Activated T-helper 2 cell treated with anti-CD3 and anti-CD28 coated beads, Interferon-gamma antibody, Interleukin-2, Interleukin-4, amounts not matched to agents 10 μg/mL and 5 μg/mL and 100 μg/mL, durations not matched to agents 14 hours and 24 hours and 36 hours (primary cell): ENCODE measurements at regions not wholly inside any gene's neighbourhood (a gene's known extent, or its start where the extent isn't known, plus 50 kb on each side); places are given as distances from the start of the nearest gene placed in this dataset.

Experiments used
- DNase-seq: peaks from one replicate; pipeline ENCODE4 v3.0.0; 2021; ENCODE audit warnings: low spot score
- H3K27ac Mint-ChIP-seq: one replicate; pipeline ENCODE4 v1.8.0; 2021; ENCODE audit warnings: mixed read lengths
- H3K27me3 Mint-ChIP-seq: one replicate; pipeline ENCODE4 v1.8.0; 2021; ENCODE audit warnings: low read depth, mixed read lengths
- H3K36me3 Mint-ChIP-seq: one replicate; pipeline ENCODE4 v1.8.0; 2021; ENCODE audit warnings: low read depth, mixed read lengths
- H3K4me1 Mint-ChIP-seq: one replicate; pipeline ENCODE4 v1.8.0; 2021; ENCODE audit warnings: low read depth, mixed read lengths
- H3K4me3 Mint-ChIP-seq: one replicate; pipeline ENCODE4 v1.8.0; 2021; ENCODE audit warnings: low read depth, mild to moderate bottlenecking, moderate library complexity, mixed read lengths
- H3K9me3 Mint-ChIP-seq: one replicate; pipeline ENCODE4 v1.8.0; 2021; ENCODE audit warnings: mixed read lengths
- intact Hi-C: fragments of 100-400 bp; cut with micrococcal nuclease; formaldehyde crosslinking; loops from one replicate; pipeline ENCODE4 v1.15.1; 2023

DNA sequence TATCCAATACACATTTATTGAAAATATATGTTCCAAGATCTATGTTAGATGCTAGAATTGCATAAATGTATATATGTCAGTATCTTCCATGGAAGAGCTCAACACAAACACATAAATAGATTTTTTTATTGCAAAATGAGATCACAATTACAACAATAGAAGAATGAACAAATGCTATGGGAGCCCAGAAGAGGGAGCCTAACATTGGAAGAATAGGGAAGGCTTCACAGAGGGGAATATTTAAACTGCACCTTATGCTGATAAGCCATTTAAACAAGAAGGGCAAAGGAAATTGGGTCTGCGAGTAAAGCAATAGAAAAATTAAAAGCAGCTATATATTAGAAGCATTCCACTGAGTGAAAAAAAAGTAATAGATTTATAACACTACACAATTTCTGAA lies 96.1 kb upstream of the LRRC55 start:
- no peak overlapping the region for H3K27ac Mint-ChIP-seq
- intact Hi-C loops, result no loop called here
- no peaks in the 10 kb centered on the region for H3K9me3 Mint-ChIP-seq

DNA sequence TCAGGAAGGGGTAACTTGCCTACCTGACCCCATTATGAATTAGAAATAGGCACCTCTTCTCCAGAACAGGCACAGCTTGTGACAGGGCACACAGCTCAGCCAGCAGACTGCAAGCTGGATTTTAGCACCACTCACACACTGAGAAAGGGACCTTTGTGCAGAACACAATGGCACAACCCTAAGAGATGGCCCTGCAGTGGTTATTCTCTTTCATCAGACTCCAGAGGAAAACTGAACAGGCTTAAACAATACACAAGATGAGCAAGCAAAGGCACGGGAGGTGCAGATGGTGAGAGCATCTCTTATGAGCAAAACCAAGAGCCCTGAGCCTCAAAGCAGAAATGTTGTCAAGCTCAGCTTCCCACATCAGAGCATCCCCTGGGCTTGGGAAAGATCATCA lies 93.8 kb upstream of the LRRC55 start:
- Mint-ChIP-seq H3K9me3 (no peaks in the 10 kb centered on the region), H3K36me3 (no peaks in the 10 kb centered on the region), H3K27me3 (no peaks in the 10 kb centered on the region), H3K4me1 (no peaks in the 10 kb centered on the region), H3K27ac (no peak overlapping the region), H3K4me3 (no peak overlapping the region)
- DNase-seq, result no peak
- intact Hi-C loops, result no loop called here

More for the DNA sequence above, 96.1 kb upstream of the LRRC55 start:
- H3K4me1 Mint-ChIP-seq, result no peaks in the 10 kb centered on the region
- no peak for DNase-seq
- H3K27me3 Mint-ChIP-seq, result no peaks in the 10 kb centered on the region
- no peak overlapping the region for H3K4me3 Mint-ChIP-seq
- no peaks in the 10 kb centered on the region for H3K36me3 Mint-ChIP-seq

DNA sequence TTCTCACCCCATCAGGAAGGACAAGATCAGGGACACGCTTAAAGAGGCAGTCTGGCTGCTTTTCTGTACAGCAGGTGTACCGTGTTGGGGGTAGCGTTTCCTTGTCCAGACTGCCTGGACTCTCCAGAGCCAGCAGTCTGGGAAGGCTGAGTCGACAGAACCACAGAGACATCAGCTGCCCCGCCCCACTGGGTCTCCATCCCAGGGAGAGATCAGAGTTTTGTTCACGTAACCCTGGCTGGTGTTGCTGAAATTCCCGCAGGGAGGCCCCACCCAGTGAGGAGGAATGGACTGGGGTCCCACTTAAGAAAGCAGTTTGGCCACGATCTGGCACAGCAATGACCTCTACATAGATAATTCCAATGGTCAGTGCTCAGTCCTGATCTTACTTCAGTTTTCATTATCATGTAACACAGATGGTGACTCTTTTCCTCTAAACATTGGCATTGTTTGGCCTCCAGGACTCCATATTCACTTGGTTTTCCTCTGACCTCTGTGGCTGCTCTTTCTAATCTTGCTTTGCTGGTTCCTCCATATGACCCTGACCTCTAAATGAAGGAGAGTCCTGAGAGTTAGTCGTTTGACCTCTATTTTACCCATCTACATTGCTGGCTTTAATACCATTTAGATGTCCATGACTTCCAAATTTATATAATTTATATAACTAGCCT lies 89.6 kb upstream of the LRRC55 start:
- H3K4me3 Mint-ChIP-seq, result no peak overlapping the region
- H3K36me3 Mint-ChIP-seq, result no peaks in the 10 kb centered on the region
- H3K27ac Mint-ChIP-seq, result no peak overlapping the region
- intact Hi-C loops, result no loop called here
- no peaks in the 10 kb centered on the region for H3K27me3 Mint-ChIP-seq
- H3K9me3 Mint-ChIP-seq, result no peaks in the 10 kb centered on the region
- DNase-seq, result no peak
- H3K4me1 Mint-ChIP-seq, result no peaks in the 10 kb centered on the region

DNA sequence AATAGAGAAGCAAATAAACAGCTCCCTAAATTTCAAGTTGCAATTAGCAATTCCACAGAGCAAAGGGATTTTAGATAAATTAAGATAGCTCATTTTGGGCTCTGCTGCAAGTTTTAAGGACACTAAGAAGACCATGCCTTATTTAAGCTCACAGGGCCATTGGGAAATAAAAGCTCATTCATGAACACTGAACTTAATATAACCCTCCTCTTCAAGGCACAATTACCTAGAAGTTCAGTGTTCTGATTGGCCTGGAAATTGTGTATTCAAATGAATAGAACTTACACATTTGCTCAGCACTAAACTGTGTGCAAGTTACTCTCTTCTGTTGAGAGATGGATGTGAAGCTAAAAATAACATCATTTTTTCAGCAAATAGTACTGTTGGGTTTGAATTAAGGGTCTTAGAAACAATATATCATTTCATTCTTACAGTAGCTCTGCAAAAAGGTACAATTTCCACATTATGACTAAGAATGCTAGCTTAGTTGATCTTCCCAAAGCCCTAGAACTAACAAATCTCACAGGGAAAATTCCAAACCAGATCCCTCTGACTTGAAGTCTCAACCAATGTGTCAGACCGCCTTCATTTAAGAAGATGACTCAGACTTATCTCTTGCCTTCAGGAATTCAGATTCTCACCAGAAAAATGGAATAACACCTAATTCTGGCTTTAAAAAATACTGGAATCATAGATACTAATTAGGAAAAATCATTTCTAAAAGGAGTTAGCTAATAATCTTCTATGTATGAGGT lies 87.4 kb upstream of the LRRC55 start:
- Mint-ChIP-seq H3K4me1 (no peaks in the 10 kb centered on the region), H3K27me3 (no peaks in the 10 kb centered on the region), H3K4me3 (no peak overlapping the region), H3K36me3 (no peaks in the 10 kb centered on the region), H3K27ac (no peak overlapping the region), H3K9me3 (no peaks in the 10 kb centered on the region)
- intact Hi-C loops, result no loop called here
- DNase-seq, result no peak

DNA sequence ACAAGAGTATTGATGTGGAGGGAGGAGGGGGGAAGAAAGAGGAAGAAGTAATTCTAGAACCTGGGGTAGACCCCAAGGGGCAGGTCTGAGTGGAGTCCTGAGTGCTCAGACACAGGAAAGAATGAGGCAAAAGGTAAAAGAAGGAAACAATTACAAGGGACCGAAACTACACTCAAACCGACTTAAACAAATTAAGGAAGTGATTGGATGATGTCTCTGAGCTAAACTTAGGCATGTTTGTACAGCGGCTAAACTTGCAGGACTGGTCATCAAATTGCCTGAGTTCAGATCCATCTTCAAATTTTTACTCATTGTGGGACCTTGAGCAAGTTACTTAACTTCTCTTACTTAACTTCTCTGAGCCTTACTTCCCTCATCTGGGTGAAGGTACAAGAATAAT lies 86.3 kb upstream of the LRRC55 start:
- Mint-ChIP-seq H3K4me3 (no peak overlapping the region), H3K9me3 (no peaks in the 10 kb centered on the region)

DNA sequence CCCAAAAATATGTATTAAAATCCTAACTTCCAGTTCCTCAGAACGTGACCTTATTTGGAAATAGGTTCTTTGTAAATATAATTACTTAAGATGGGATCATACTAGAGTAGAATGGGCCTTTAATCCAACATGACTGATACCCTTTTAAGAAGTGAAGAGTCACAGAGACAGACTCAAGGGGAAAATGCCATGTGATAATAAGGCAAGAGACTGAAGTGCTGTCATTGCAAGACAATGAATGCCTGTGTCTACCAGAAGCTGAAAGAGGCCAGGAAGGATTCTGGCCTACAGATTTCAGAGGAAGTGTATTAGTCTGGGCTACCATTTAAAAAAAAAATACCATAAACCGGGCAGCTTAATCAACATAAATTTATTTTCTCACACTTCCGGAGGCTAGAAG lies 85.9 kb upstream of the LRRC55 start:
- no peaks in the 10 kb centered on the region for H3K4me1 Mint-ChIP-seq
- DNase-seq, result no peak
- intact Hi-C loops, result no loop called here
- no peaks in the 10 kb centered on the region for H3K27me3 Mint-ChIP-seq
- H3K27ac Mint-ChIP-seq, result no peak overlapping the region
- no peaks in the 10 kb centered on the region for H3K36me3 Mint-ChIP-seq
- no peaks in the 10 kb centered on the region for H3K9me3 Mint-ChIP-seq
- no peak overlapping the region for H3K4me3 Mint-ChIP-seq

More for the DNA sequence above, 86.3 kb upstream of the LRRC55 start:
- intact Hi-C loops, result no loop called here
- no peak for DNase-seq
- Mint-ChIP-seq H3K27me3 (no peaks in the 10 kb centered on the region), H3K36me3 (no peaks in the 10 kb centered on the region), H3K27ac (no peak overlapping the region), H3K4me1 (no peaks in the 10 kb centered on the region)

DNA sequence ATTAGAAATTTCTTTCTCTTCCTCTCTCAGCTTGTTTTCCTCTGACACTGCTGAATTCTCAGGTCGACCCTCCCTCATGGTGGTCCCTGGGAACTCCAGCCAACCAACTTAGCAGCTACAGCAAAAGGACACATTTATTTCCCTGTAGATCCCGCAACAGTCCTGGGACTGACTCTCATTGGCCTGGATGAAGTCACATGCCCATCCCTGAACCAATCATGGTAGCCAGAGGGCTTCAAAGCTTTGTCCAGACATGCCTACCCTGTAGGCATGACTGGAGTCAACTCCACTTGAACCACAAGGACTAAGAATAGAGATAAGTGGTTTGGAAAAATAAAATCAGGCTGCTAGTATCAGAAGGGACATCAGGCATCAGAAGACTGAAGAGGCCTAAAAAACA lies 84.6 kb upstream of the LRRC55 start:
- Mint-ChIP-seq H3K4me1 (no peaks in the 10 kb centered on the region), H3K9me3 (no peaks in the 10 kb centered on the region), H3K4me3 (no peak overlapping the region), H3K27me3 (no peaks in the 10 kb centered on the region), H3K27ac (no peak overlapping the region), H3K36me3 (no peaks in the 10 kb centered on the region)
- intact Hi-C loops, result no loop called here
- no peak for DNase-seq

DNA sequence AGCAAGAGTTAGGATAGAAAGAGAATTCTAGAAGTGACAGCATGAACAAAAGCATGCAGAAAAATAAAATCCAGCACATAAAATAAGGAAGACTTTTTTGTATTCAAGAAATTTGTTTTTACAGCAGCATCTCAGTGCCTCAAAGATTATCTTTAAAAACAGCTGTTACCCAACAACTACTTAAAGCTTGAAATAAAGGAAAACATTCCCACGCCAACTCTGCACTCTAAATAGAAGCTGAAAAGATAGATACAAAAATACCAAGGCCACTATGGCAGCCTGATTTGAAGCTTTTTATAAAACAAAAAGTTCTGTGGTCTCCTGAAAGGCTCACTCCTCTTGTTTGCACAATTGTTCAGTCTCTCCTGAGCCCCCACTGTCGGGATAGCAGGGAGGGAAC lies 83.6 kb upstream of the LRRC55 start:
- no peaks in the 10 kb centered on the region for H3K36me3 Mint-ChIP-seq
- H3K27ac Mint-ChIP-seq, result no peak overlapping the region
- no peaks in the 10 kb centered on the region for H3K4me1 Mint-ChIP-seq
- no peak overlapping the region for H3K4me3 Mint-ChIP-seq
- H3K9me3 Mint-ChIP-seq, result no peaks in the 10 kb centered on the region
- no peaks in the 10 kb centered on the region for H3K27me3 Mint-ChIP-seq
- intact Hi-C loops, result no loop called here
- DNase-seq, result no peak

DNA sequence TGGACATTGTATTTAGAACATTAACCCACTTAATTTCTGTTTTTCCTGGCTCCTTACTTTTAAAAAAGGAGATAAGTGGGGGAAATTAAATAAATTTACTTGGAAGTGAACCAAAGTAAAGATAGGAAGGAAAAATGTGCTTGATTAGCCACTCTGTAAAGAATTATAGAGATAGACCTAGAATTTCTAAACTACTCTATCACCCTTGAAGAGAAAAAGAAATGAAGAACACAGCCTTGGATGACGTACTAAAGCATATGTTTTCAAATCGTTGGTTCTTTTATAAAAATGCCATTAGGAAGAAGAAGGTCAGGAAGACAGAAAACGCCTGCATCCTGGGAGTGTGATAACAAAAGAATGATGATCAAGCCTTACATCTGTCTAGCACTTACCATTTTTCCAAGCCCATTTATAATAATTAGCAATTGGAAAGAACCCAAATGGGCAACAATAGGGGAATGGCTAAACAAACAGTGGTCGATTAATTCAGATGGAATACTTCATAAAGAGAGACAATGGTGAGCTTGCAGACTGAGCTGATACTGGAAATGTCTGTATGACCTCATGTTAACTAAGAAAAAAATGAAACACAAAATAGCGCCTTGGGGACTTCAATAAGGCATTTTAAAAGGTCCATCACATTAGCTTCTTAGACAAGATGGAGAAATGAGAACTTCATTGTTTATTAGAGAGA lies 81.0 kb upstream of the LRRC55 start:
- H3K4me3 Mint-ChIP-seq, result no peak overlapping the region
- no peak overlapping the region for H3K27ac Mint-ChIP-seq
- no peaks in the 10 kb centered on the region for H3K9me3 Mint-ChIP-seq
- H3K27me3 Mint-ChIP-seq, result no peaks in the 10 kb centered on the region
- no peaks in the 10 kb centered on the region for H3K36me3 Mint-ChIP-seq
- H3K4me1 Mint-ChIP-seq, result no peaks in the 10 kb centered on the region
- intact Hi-C loops, result no loop called here
- DNase-seq, result no peak

DNA sequence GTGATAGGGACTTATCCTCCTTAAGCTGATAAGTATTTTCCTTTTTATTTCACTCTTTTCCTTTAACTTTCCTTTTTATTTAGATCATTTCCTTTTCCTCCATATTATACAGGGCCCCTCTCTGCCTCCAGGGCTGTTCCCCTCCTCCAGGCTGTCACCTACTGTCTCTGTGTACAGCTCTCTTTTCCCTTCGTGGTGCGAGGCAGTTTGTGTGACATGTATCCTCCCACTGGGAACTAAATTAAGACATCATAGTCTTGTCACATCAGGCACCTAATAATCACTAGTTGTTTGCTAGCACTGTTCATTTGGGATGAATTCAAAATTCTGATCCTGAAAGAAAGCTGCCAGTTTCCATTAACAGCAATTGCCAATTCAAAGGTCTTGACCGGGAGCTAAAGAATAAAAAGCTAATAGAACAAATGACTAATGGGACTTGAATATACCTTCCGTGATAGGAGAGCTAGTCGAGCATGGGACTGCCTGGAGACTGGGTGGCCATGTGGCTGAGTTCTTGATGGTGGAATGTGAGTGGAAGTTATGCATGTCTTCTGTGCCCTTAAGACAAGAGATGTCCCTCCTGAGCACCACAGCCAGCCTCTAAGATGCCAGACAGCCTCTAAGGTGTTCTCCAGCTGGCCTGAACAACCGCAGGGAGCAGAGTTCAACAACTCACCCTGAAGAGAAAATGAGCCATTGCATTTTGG lies 77.7 kb upstream of the LRRC55 start:
- Mint-ChIP-seq H3K4me3 (no peak overlapping the region), H3K36me3 (no peaks in the 10 kb centered on the region), H3K27ac (no peak overlapping the region), H3K9me3 (no peaks in the 10 kb centered on the region), H3K27me3 (no peaks in the 10 kb centered on the region), H3K4me1 (no peaks in the 10 kb centered on the region)
- intact Hi-C loops, result no loop called here
- DNase-seq, result no peak

DNA sequence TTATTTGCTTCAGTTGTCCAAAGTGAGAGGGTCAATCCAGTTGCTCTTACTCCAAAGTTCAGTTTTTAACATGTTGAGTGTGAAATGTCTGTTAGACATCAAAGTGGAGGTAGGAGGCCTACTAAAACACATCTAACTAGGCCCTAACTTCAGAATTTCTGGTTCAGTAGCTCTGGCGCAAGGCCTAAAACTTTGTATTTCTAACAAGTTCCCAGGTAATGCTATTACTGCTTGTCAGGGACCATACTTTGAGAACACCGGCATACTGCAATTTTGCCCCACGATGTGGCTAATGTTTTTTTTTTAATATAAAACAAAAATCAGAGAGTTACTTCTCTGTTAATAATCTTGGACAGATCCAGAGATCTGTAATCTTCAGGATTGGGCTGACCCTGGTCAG lies 72.4 kb upstream of the LRRC55 start:
- H3K4me3 Mint-ChIP-seq, result no peak overlapping the region
- intact Hi-C loops, result no loop called here
- H3K4me1 Mint-ChIP-seq, result no peaks in the 10 kb centered on the region
- H3K9me3 Mint-ChIP-seq, result no peaks in the 10 kb centered on the region
- H3K36me3 Mint-ChIP-seq, result no peaks in the 10 kb centered on the region
- no peak for DNase-seq
- no peaks in the 10 kb centered on the region for H3K27me3 Mint-ChIP-seq
- H3K27ac Mint-ChIP-seq, result no peak overlapping the region

DNA sequence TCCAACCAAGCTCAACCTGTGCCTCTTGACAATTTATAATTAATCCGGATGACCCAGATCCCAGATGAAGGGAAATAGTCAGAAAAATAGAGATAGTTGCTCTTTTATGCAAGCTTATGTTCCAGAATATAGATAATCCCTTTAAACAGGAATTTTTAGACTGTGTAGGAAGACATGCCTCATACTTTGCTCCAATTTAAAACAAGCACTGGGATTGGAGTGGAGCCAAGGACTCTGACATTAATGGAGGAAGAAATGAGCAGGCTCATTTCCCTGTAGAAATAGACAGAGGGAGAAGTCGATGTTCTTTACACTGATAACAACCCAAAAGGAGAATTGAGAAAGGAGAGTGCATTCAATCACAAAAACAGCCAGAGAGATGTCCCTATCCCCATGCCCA lies 70.1 kb upstream of the LRRC55 start:
- Mint-ChIP-seq H3K36me3 (no peaks in the 10 kb centered on the region), H3K27me3 (no peaks in the 10 kb centered on the region), H3K27ac (no peak overlapping the region), H3K9me3 (no peaks in the 10 kb centered on the region), H3K4me1 (no peaks in the 10 kb centered on the region), H3K4me3 (no peak overlapping the region)
- no peak for DNase-seq
- intact Hi-C loops, result no loop called here

DNA sequence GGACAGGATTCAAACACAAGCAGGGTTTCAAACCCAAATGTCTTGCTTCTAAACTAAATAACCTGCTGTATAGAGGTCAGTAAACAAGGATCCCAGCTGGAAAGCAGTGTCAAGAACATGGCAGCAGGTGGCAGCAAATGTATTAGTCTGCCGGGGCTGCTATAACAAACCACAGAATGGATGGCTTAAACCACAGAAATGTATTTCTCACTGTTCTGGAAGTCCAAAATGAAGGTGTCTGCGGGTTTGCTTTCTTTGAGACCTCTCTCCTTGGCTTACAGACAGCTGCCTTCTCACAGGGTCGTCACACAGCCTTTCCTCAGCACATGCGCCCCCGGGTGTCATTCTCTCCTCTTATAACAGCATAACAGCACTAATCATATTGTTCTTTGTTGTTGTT lies 65.1 kb upstream of the LRRC55 start:
- H3K27ac Mint-ChIP-seq, result no peak overlapping the region
- DNase-seq, result no peak

More for the DNA sequence above, 65.1 kb upstream of the LRRC55 start:
- Mint-ChIP-seq H3K36me3 (no peaks in the 10 kb centered on the region), H3K4me3 (no peak overlapping the region), H3K9me3 (no peaks in the 10 kb centered on the region), H3K4me1 (no peaks in the 10 kb centered on the region), H3K27me3 (peaks cover 1% of the 10 kb centered on the region)
- intact Hi-C loops, result loop anchor here (1.0 kb wide), 1 partner anchor 133 kb away; no protein-coding TSS in a partner anchor
